ENCODE measurements at regions not wholly inside any gene's neighbourhood (a gene's known extent, or its start where the extent isn't known, plus 50 kb on each side); places are given as distances from the start of the nearest gene placed in this dataset.

GRCh38 chr3:107441617-107442016 lies 64.4 kb downstream of the CCDC54 start:
- TF ChIP-seq, protein P1, sequence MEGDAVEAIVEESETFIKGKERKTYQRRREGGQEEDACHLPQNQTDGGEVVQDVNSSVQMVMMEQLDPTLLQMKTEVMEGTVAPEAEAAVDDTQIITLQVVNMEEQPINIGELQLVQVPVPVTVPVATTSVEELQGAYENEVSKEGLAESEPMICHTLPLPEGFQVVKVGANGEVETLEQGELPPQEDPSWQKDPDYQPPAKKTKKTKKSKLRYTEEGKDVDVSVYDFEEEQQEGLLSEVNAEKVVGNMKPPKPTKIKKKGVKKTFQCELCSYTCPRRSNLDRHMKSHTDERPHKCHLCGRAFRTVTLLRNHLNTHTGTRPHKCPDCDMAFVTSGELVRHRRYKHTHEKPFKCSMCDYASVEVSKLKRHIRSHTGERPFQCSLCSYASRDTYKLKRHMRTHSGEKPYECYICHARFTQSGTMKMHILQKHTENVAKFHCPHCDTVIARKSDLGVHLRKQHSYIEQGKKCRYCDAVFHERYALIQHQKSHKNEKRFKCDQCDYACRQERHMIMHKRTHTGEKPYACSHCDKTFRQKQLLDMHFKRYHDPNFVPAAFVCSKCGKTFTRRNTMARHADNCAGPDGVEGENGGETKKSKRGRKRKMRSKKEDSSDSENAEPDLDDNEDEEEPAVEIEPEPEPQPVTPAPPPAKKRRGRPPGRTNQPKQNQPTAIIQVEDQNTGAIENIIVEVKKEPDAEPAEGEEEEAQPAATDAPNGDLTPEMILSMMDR (IDR thresholded peaks at IDR 0.05) = no peak
- TF ChIP-seq POLR2A (IDR thresholded peaks at IDR 0.05) = no peak
